Activated CD8-positive, alpha-beta memory T cell treated with anti-CD3 and anti-CD28 coated beads, Interleukin-2, amount 50 U/mL, for 48 hours (primary cell): ENCODE measurements at regions not wholly inside any gene's neighbourhood (a gene's known extent, or its start where the extent isn't known, plus 50 kb on each side); places are given as distances from the start of the nearest gene placed in this dataset.

Source experiments
- DNase-seq: peaks from one replicate; pipeline ENCODE4 v3.0.0-alpha.2; 2020

- no peak for DNase-seq
Observed at GRCh38 chr1:109826446-109826845, 62.7 kb upstream of the EPS8L3 start.

- DNase-seq = no peak
Observed at GRCh38 chr1:109824349-109825115, 60.8 kb upstream of the EPS8L3 start.

- DNase-seq = peak; percentile 51
Observed at GRCh38 chr1:109823543-109824348, 60.0 kb upstream of the EPS8L3 start.

- peak; percentile 50 for DNase-seq
Observed at GRCh38 chr1:109822749-109823542, 59.2 kb upstream of the EPS8L3 start.

- peak; percentile 55 for DNase-seq
Observed at GRCh38 chr1:109821831-109822745, 58.4 kb upstream of the EPS8L3 start.

GRCh38 chr1:109821221-109821669, 57.5 kb upstream of the EPS8L3 start:
- DNase-seq = peak; percentile 66

- no peak for DNase-seq
Observed at GRCh38 chr1:109819906-109820305, 56.2 kb upstream of the EPS8L3 start.

GRCh38 chr1:109818988-109819764, 55.5 kb upstream of the EPS8L3 start:
- DNase-seq = no peak

- no peak for DNase-seq
Observed at GRCh38 chr1:109818271-109818987, 54.7 kb upstream of the EPS8L3 start.

- no peak for DNase-seq
Observed at GRCh38 chr1:109817881-109818270, 54.2 kb upstream of the EPS8L3 start.

GRCh38 chr1:109816975-109817535, 53.3 kb upstream of the EPS8L3 start:
- no peak for DNase-seq

GRCh38 chr1:109816175-109816811, 52.6 kb upstream of the EPS8L3 start:
- no peak for DNase-seq

GRCh38 chr1:109815809-109816174, 52.1 kb upstream of the EPS8L3 start:
- DNase-seq = no peak

GRCh38 chr1:109814993-109815786, 51.5 kb upstream of the EPS8L3 start:
- DNase-seq = no peak

- DNase-seq = no peak
Observed at GRCh38 chr1:109814223-109814622, 50.5 kb upstream of the EPS8L3 start.
